ENCODE measurements at regions not wholly inside any gene's neighbourhood (a gene's known extent, or its start where the extent isn't known, plus 50 kb on each side); places are given as distances from the start of the nearest gene placed in this dataset.

DNA sequence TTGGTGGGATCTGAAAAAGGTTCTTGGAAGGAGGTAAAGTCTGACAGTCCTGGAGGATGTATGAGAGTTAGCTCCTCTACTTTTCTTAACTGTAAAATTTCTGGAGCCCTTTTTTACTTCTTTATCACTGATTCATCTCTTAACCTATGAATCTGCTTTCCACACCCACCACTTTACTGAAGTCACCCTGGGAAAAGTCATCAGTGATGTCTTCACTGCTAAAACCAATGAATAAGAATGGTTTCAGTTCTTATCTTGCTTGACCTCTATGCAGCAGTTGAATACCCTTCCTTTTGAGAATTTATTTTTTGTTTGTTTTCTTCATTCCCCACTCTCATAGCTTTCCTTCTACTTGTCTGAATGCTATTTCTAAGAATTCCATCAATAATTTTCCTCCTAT lies 80.0 kb downstream of the AREG start:
- no peak for TF ChIP-seq ESRRG (CRISPR knock-in tag; IDR thresholded peaks at IDR 0.05)
- TF ChIP-seq PPARA (CRISPR knock-in tag; IDR thresholded peaks at IDR 0.05; ENCODE audit: borderline replicate concordance): no peak
- TF ChIP-seq BACH2 (CRISPR knock-in tag; IDR thresholded peaks at IDR 0.05; ENCODE audit: borderline replicate concordance): no peak
- TF ChIP-seq PATZ1 (CRISPR knock-in tag; IDR thresholded peaks at IDR 0.05; ENCODE audit: borderline replicate concordance): no peak
- no peak for TF ChIP-seq GLIS3 (CRISPR knock-in tag; IDR thresholded peaks at IDR 0.05)
- no peak for TF ChIP-seq ZFP3 (CRISPR knock-in tag; IDR thresholded peaks at IDR 0.05)
- no peak for TF ChIP-seq TCF4 (CRISPR knock-in tag; IDR thresholded peaks at IDR 0.05; ENCODE audit: borderline replicate concordance)

Measured in SK-N-SH treated with all-trans-retinoic acid at 6 μM for 48 hours (cell line).